GM23338 (cell line): ENCODE measurements at regions not wholly inside any gene's neighbourhood (a gene's known extent, or its start where the extent isn't known, plus 50 kb on each side); places are given as distances from the start of the nearest gene placed in this dataset.

ENCODE experiments used
- CREB1 ChIP-seq: fragments of 250-450 bp; sonication (Bioruptor Pico); IDR thresholded peaks from 2 replicates; pipeline ENCODE4 v1.5.0; 2020; ENCODE audit warnings: low read depth, mild to moderate bottlenecking, moderate library complexity
- CTCF ChIP-seq, 2 experiments: fragments of 200-600 bp in 1 of 2; sonication (generic) in 1 of 2; conservative IDR thresholded peaks; 2 replicates each; pipeline versions ENCODE4 v1.5.1 to v1.6.1; 2016 to 2017; ENCODE audit warnings: antibody characterized with exemption in 2 of 2, low read depth in 2 of 2, mild to moderate bottlenecking in 2 of 2, moderate library complexity in 1 of 2
- EZH2 ChIP-seq: fragments of 200-600 bp; sonication (generic); IDR thresholded peaks from one replicate; pipeline ENCODE4 v1.8.0; 2017; ENCODE audit warnings: antibody characterized with exemption, mild to moderate bottlenecking, low read depth; ENCODE audit not compliant: unreplicated experiment
- EZH2phosphoT487 ChIP-seq: fragments of 200-600 bp; sonication (generic); IDR thresholded peaks from one replicate; pipeline ENCODE4 v1.8.1; 2018; ENCODE audit warnings: antibody characterized with exemption; ENCODE audit not compliant: unreplicated experiment
- NANOG ChIP-seq: IDR thresholded peaks from 2 replicates; pipeline ENCODE4 v1.6.1; 2016; ENCODE audit warnings: antibody characterized with exemption, borderline replicate concordance
- POLR2AphosphoS5 ChIP-seq: IDR thresholded peaks from 2 replicates; pipeline ENCODE4 v1.6.1; 2016; ENCODE audit warnings: antibody characterized with exemption, low read depth
- ZNF114 ChIP-seq: fragments of 250-450 bp; sonication (Bioruptor Pico); IDR thresholded peaks from 2 replicates; pipeline ENCODE4 v1.5.0; 2020; ENCODE audit warnings: mild to moderate bottlenecking, moderate library complexity
- TF ChIP-seq, protein P1 (sequence below): IDR thresholded peaks from 2 replicates; pipeline ENCODE4 v1.6.1; 2016; ENCODE audit warnings: antibody characterized with exemption
- TF ChIP-seq, protein P2 (sequence below): fragments of 250-450 bp; sonication (Bioruptor Pico); IDR thresholded peaks from 2 replicates; pipeline ENCODE4 v1.5.0; 2020; ENCODE audit warnings: mild to moderate bottlenecking, moderate library complexity
- TF ChIP-seq, protein P3 (sequence below): IDR thresholded peaks from one replicate; pipeline ENCODE4 v1.6.1; 2018; ENCODE audit warnings: antibody characterized with exemption; ENCODE audit not compliant: unreplicated experiment

GRCh38 chr2:48817355-48817754 is 61.8 kb upstream of the LHCGR start:
- TF ChIP-seq CTCF (conservative IDR thresholded peaks at IDR 0.05; ENCODE audit: low read depth in 2 of 2), result no peak
- TF ChIP-seq POLR2AphosphoS5, result no peak
- TF ChIP-seq NANOG, result no peak
- no peak for TF ChIP-seq ZNF114 (CRISPR knock-in tag)
- no peak for TF ChIP-seq EZH2
- TF ChIP-seq CREB1 (CRISPR knock-in tag), result no peak
- TF ChIP-seq, protein P1, sequence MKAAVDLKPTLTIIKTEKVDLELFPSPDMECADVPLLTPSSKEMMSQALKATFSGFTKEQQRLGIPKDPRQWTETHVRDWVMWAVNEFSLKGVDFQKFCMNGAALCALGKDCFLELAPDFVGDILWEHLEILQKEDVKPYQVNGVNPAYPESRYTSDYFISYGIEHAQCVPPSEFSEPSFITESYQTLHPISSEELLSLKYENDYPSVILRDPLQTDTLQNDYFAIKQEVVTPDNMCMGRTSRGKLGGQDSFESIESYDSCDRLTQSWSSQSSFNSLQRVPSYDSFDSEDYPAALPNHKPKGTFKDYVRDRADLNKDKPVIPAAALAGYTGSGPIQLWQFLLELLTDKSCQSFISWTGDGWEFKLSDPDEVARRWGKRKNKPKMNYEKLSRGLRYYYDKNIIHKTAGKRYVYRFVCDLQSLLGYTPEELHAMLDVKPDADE, result no peak
- TF ChIP-seq EZH2phosphoT487, result no peak
- TF ChIP-seq, protein P2, sequence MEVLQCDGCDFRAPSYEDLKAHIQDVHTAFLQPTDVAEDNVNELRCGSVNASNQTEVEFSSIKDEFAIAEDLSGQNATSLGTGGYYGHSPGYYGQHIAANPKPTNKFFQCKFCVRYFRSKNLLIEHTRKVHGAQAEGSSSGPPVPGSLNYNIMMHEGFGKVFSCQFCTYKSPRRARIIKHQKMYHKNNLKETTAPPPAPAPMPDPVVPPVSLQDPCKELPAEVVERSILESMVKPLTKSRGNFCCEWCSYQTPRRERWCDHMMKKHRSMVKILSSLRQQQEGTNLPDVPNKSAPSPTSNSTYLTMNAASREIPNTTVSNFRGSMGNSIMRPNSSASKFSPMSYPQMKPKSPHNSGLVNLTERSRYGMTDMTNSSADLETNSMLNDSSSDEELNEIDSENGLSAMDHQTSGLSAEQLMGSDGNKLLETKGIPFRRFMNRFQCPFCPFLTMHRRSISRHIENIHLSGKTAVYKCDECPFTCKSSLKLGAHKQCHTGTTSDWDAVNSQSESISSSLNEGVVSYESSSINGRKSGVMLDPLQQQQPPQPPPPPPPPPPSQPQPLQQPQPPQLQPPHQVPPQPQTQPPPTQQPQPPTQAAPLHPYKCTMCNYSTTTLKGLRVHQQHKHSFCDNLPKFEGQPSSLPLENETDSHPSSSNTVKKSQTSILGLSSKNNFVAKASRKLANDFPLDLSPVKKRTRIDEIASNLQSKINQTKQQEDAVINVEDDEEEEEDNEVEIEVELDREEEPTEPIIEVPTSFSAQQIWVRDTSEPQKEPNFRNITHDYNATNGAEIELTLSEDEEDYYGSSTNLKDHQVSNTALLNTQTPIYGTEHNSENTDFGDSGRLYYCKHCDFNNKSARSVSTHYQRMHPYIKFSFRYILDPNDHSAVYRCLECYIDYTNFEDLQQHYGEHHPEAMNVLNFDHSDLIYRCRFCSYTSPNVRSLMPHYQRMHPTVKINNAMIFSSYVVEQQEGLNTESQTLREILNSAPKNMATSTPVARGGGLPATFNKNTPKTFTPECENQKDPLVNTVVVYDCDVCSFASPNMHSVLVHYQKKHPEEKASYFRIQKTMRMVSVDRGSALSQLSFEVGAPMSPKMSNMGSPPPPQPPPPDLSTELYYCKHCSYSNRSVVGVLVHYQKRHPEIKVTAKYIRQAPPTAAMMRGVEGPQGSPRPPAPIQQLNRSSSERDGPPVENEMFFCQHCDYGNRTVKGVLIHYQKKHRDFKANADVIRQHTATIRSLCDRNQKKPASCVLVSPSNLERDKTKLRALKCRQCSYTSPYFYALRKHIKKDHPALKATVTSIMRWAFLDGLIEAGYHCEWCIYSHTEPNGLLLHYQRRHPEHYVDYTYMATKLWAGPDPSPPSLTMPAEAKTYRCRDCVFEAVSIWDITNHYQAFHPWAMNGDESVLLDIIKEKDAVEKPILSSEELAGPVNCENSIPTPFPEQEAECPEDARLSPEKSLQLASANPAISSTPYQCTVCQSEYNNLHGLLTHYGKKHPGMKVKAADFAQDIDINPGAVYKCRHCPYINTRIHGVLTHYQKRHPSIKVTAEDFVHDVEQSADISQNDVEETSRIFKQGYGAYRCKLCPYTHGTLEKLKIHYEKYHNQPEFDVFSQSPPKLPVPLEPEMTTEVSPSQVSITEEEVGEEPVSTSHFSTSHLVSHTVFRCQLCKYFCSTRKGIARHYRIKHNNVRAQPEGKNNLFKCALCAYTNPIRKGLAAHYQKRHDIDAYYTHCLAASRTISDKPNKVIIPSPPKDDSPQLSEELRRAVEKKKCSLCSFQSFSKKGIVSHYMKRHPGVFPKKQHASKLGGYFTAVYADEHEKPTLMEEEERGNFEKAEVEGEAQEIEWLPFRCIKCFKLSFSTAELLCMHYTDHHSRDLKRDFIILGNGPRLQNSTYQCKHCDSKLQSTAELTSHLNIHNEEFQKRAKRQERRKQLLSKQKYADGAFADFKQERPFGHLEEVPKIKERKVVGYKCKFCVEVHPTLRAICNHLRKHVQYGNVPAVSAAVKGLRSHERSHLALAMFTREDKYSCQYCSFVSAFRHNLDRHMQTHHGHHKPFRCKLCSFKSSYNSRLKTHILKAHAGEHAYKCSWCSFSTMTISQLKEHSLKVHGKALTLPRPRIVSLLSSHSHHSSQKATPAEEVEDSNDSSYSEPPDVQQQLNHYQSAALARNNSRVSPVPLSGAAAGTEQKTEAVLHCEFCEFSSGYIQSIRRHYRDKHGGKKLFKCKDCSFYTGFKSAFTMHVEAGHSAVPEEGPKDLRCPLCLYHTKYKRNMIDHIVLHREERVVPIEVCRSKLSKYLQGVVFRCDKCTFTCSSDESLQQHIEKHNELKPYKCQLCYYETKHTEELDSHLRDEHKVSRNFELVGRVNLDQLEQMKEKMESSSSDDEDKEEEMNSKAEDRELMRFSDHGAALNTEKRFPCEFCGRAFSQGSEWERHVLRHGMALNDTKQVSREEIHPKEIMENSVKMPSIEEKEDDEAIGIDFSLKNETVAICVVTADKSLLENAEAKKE, result no peak
- TF ChIP-seq, protein P3, sequence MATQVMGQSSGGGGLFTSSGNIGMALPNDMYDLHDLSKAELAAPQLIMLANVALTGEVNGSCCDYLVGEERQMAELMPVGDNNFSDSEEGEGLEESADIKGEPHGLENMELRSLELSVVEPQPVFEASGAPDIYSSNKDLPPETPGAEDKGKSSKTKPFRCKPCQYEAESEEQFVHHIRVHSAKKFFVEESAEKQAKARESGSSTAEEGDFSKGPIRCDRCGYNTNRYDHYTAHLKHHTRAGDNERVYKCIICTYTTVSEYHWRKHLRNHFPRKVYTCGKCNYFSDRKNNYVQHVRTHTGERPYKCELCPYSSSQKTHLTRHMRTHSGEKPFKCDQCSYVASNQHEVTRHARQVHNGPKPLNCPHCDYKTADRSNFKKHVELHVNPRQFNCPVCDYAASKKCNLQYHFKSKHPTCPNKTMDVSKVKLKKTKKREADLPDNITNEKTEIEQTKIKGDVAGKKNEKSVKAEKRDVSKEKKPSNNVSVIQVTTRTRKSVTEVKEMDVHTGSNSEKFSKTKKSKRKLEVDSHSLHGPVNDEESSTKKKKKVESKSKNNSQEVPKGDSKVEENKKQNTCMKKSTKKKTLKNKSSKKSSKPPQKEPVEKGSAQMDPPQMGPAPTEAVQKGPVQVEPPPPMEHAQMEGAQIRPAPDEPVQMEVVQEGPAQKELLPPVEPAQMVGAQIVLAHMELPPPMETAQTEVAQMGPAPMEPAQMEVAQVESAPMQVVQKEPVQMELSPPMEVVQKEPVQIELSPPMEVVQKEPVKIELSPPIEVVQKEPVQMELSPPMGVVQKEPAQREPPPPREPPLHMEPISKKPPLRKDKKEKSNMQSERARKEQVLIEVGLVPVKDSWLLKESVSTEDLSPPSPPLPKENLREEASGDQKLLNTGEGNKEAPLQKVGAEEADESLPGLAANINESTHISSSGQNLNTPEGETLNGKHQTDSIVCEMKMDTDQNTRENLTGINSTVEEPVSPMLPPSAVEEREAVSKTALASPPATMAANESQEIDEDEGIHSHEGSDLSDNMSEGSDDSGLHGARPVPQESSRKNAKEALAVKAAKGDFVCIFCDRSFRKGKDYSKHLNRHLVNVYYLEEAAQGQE, result no peak
